BE2C (cell line): ENCODE measurements at regions not wholly inside any gene's neighbourhood (a gene's known extent, or its start where the extent isn't known, plus 50 kb on each side); places are given as distances from the start of the nearest gene placed in this dataset.

ENCODE experiments used
- DNase-seq: peaks from one replicate; pipeline ENCODE4 v3.0.0-alpha.2; 2020
- H3K27me3 ChIP-seq: fragments of 250-450 bp; sonication (Bioruptor Pico); 2 replicates; pipeline ENCODE4 v1.5.1; 2020; ENCODE audit warnings: mild to moderate bottlenecking
- H3K36me3 ChIP-seq: fragments of 250-450 bp; sonication (Bioruptor Pico); 2 replicates; pipeline ENCODE4 v1.5.1; 2020; ENCODE audit warnings: mild to moderate bottlenecking
- H3K4me1 ChIP-seq: fragments of 250-450 bp; sonication (Bioruptor Pico); 2 replicates; pipeline ENCODE4 v1.5.1; 2020
- H3K4me3 ChIP-seq: 2 replicates; pipeline ENCODE4 v1.5.1; 2011; ENCODE audit warnings: low read depth, low read length
- H3K9me3 ChIP-seq: fragments of 250-450 bp; sonication (Bioruptor Pico); 2 replicates; pipeline ENCODE4 v1.5.1; 2020
- TF ChIP-seq, protein P1 (sequence below): IDR thresholded peaks from 2 replicates; pipeline ENCODE4 v1.5.1; 2012; ENCODE audit warnings: mild to moderate bottlenecking, low read depth, low read length

DNA sequence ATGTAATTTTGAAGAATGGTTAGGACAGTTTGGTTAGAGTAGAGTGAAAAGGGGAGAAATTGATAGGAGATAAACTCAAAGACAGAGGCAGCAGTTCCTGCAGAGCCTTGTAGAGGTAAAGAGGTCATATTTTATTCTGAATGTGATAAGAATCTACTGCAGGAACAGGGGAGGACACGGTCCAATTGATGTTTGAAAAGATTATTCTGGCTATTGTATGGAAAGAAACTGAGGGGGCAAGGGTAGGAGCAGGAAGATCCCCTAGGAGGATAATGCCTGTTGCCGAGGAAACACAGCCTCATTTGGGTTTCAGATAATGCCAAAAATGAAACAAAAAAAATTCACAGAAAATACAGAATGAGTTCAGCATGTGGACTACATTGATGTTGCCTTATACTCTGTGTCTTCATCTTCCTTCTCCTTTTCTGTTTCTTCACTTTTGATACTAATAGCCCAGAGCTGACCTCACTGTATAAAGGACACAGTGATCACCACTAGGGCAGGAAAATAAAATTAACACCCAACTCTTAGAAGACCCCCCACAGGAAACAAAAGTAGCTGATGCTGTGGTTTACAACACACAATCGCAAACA is 454.6 kb upstream of the UBE2E2 start:
- H3K4me3 ChIP-seq, result no peak overlapping the region
- TF ChIP-seq, protein P1, sequence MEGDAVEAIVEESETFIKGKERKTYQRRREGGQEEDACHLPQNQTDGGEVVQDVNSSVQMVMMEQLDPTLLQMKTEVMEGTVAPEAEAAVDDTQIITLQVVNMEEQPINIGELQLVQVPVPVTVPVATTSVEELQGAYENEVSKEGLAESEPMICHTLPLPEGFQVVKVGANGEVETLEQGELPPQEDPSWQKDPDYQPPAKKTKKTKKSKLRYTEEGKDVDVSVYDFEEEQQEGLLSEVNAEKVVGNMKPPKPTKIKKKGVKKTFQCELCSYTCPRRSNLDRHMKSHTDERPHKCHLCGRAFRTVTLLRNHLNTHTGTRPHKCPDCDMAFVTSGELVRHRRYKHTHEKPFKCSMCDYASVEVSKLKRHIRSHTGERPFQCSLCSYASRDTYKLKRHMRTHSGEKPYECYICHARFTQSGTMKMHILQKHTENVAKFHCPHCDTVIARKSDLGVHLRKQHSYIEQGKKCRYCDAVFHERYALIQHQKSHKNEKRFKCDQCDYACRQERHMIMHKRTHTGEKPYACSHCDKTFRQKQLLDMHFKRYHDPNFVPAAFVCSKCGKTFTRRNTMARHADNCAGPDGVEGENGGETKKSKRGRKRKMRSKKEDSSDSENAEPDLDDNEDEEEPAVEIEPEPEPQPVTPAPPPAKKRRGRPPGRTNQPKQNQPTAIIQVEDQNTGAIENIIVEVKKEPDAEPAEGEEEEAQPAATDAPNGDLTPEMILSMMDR, result no peak
- no peaks in the 10 kb centered on the region for H3K4me1 ChIP-seq
- DNase-seq, result no peak
- no peaks in the 10 kb centered on the region for H3K36me3 ChIP-seq
- no peaks in the 10 kb centered on the region for H3K27me3 ChIP-seq
- H3K9me3 ChIP-seq, result no peaks in the 10 kb centered on the region

DNA sequence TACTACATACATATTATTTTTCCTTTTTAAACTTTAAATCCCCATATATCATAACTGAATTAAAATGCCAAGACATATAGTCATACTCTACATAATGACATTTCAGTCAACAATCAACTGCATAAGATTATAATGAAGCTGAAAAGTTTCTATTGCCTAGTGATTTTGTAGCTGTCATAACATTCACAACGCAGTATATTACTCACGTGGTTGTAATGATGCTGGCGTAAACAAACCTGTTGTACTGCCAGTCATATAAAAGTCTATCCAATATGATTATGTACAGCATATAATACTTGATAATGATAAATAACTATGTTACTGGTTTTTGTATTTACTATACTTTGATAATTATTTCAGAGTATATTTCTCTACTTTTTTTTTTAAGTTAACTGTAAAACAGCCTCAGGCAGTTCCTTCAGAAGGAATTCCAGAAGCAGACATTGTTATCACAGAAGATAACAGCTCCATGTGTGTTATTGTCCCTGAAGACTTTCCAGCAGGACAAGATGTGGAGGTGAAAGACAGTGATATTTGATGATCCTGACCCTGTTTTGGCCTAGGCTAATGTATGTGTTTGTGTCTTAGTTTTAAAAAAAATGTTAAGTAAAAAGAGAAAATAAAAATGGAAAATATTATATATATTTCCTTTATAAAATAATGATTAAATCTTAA is 443.4 kb upstream of the UBE2E2 start:
- Histone ChIP-seq H3K36me3 (no peaks in the 10 kb centered on the region), H3K27me3 (no peaks in the 10 kb centered on the region), H3K4me1 (no peaks in the 10 kb centered on the region), H3K9me3 (no peaks in the 10 kb centered on the region), H3K4me3 (no peak overlapping the region)
- TF ChIP-seq, protein P1, result no peak
- DNase-seq, result no peak

DNA sequence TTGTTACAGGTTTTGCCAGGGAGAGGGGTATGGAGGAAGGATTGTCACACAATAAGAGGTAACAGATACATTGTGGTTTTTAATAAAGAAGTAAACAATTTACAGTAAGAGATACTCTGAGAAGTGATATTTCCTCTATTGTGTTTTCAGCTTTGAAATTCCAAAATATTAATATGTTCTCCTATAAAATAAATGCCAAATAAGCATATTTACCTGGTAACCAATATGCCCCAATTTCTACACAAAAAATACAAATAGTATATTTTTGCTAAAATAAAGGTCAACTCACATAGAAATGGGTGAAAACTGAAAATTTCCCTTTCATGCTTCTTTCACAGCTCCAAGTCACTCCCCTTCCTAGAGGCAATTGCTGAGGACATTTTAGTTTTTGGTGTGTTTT is 437.4 kb upstream of the UBE2E2 start:
- no peaks in the 10 kb centered on the region for H3K36me3 ChIP-seq
- TF ChIP-seq, protein P1, result no peak
- H3K4me3 ChIP-seq, result no peak overlapping the region
- no peak for DNase-seq
- no peaks in the 10 kb centered on the region for H3K4me1 ChIP-seq
- no peaks in the 10 kb centered on the region for H3K27me3 ChIP-seq
- H3K9me3 ChIP-seq, result no peaks in the 10 kb centered on the region

DNA sequence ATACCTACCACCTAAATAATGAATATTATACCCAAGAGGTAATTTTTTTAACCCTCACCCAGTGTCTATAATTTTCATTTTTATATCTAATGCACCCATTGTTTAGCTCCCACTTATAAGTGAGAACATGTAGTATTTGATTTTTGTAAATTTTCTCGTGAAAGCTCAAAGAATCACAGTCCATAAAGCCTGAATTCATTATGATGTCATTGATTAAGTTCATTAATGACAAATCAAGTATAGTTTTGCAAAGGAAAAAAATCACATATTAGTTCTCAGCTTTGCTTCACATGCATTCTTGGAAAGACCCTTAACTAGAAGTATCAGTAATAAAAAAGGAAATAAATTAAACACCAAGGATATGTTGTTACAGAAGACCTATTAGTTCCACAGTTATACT is 425.3 kb upstream of the UBE2E2 start:
- Histone ChIP-seq H3K27me3 (no peaks in the 10 kb centered on the region), H3K4me3 (no peak overlapping the region), H3K4me1 (no peaks in the 10 kb centered on the region), H3K9me3 (no peaks in the 10 kb centered on the region), H3K36me3 (no peaks in the 10 kb centered on the region)
- DNase-seq, result no peak
- TF ChIP-seq, protein P1, result no peak

DNA sequence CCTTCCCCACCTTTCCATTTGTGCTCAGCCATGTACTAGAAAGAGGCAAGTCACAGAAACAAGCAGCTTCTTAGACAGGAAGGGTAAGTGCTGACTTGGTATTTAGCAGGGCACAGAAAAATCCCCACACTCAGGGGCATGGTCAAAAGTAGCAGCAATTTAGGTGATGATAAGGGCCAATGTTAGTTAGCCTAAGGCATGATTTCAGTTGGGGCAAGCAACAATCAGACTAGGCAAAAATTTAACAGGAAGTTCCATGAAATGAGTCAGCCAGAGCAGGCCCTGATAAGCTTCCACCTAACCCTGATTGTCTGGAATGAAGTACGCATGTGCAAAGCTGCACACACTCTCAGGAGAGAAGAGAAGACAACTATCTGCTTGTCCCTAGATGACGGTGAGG is 423.4 kb upstream of the UBE2E2 start:
- Histone ChIP-seq H3K27me3 (no peaks in the 10 kb centered on the region), H3K4me1 (no peaks in the 10 kb centered on the region), H3K36me3 (no peaks in the 10 kb centered on the region), H3K4me3 (no peak overlapping the region), H3K9me3 (no peaks in the 10 kb centered on the region)
- TF ChIP-seq, protein P1, result no peak
- DNase-seq, result no peak

DNA sequence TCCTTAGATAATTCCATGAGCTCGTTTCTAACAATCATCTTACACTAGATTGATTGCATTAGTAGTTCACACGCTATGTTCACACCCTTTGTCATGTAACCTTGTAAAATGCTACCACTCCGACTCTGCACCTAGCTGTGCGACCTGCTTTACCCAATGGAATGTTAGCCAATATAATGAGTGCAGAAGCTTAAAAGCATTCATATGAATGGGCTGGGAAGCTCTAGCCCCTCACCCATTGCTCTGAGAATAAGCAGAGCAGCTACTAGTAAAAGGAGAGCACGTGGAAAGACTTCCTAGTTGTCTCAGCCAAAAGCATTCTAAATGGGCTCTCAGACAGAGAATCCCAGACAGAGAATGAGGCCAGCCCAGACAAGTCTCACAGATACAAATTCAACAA is 410.6 kb upstream of the UBE2E2 start:
- TF ChIP-seq, protein P1, result no peak
- no peak overlapping the region for H3K4me3 ChIP-seq
- H3K36me3 ChIP-seq, result no peaks in the 10 kb centered on the region
- H3K9me3 ChIP-seq, result no peaks in the 10 kb centered on the region
- no peak for DNase-seq
- no peaks in the 10 kb centered on the region for H3K27me3 ChIP-seq
- H3K4me1 ChIP-seq, result no peaks in the 10 kb centered on the region
